ENCODE measurements at regions not wholly inside any gene's neighbourhood (a gene's known extent, or its start where the extent isn't known, plus 50 kb on each side); places are given as distances from the start of the nearest gene placed in this dataset.
"Not testable (repeated sequence)": the region's sequence is repeated elsewhere in the genome, so short reads cannot be mapped to it uniquely, and the experiment has no call there.

GRCh38 chrX:84858771-84859170 lies 144.9 kb upstream of the APOOL start:
- TF ChIP-seq CTCF (conservative IDR thresholded peaks at IDR 0.05; ENCODE audit: low read length); EZH2phosphoT487 (IDR thresholded peaks at IDR 0.05; ENCODE audit: borderline replicate concordance, low read depth, low read length): not testable (repeated sequence)

All from OCI-LY7 (cell line).